HG03565 (cell line): ENCODE measurements at regions not wholly inside any gene's neighbourhood (a gene's known extent, or its start where the extent isn't known, plus 50 kb on each side); places are given as distances from the start of the nearest gene placed in this dataset.

ENCODE experiments used
- ATAC-seq: cut with Tn5 transposase; IDR thresholded peaks from one replicate; pipeline ENCODE4 v1.9.1; 2021; ENCODE audit warnings: mild to moderate bottlenecking, moderate library complexity; ENCODE audit not compliant: unreplicated experiment

GRCh38 chr18:65017372-65017760 lies 733.4 kb upstream of the CDH7 start:
- no peak for ATAC-seq

- ATAC-seq = no peak
These were observed 734.0 kb upstream of the CDH7 start for GRCh38 chr18:65016631-65017371.

- no peak for ATAC-seq
These were observed 756.4 kb upstream of the CDH7 start for GRCh38 chr18:64994370-64994769.

- no peak for ATAC-seq
These were observed 757.1 kb upstream of the CDH7 start for GRCh38 chr18:64993695-64994094.

- ATAC-seq = no peak
These were observed 758.2 kb upstream of the CDH7 start for GRCh38 chr18:64992654-64993053.

GRCh38 chr18:64991102-64991501 lies 759.7 kb upstream of the CDH7 start:
- ATAC-seq = no peak

GRCh38 chr18:64986906-64987495 lies 763.8 kb upstream of the CDH7 start:
- no peak for ATAC-seq

- no peak for ATAC-seq
These were observed 767.1 kb upstream of the CDH7 start for GRCh38 chr18:64983497-64984238.

- ATAC-seq = no peak
These were observed 768.3 kb upstream of the CDH7 start for GRCh38 chr18:64982414-64983055.

GRCh38 chr18:64981915-64982314 lies 768.9 kb upstream of the CDH7 start:
- ATAC-seq = no peak

- no peak for ATAC-seq
These were observed 771.0 kb upstream of the CDH7 start for GRCh38 chr18:64979791-64980190.

- no peak for ATAC-seq
These were observed 776.3 kb upstream of the CDH7 start for GRCh38 chr18:64974391-64975125.

- ATAC-seq = no peak
These were observed 778.3 kb upstream of the CDH7 start for GRCh38 chr18:64972545-64972944.

GRCh38 chr18:64966667-64967066 lies 784.1 kb upstream of the CDH7 start:
- ATAC-seq = no peak

GRCh38 chr18:64956465-64956864 lies 794.3 kb upstream of the CDH7 start:
- ATAC-seq = no peak

GRCh38 chr18:64949885-64950284 lies 800.9 kb upstream of the CDH7 start:
- ATAC-seq = no peak

- ATAC-seq = no peak
These were observed 787.8 kb upstream of the LINC00305 start for GRCh38 chr18:64936671-64937070.

- no peak for ATAC-seq
These were observed 780.1 kb upstream of the LINC00305 start for GRCh38 chr18:64929036-64929435.

- ATAC-seq = no peak
These were observed 771.2 kb upstream of the LINC00305 start for GRCh38 chr18:64919971-64920570.

GRCh38 chr18:64918851-64919250 lies 770.0 kb upstream of the LINC00305 start:
- ATAC-seq = no peak
